MCF 10A (cell line): ENCODE measurements at regions not wholly inside any gene's neighbourhood (a gene's known extent, or its start where the extent isn't known, plus 50 kb on each side); places are given as distances from the start of the nearest gene placed in this dataset.

Source experiments
- BruUV-seq: library from RNA; stranded (reverse); fragments of 400-500 nt; replicated peaks from 2 replicates; lab custom pipeline; 2021; lab: Mats Ljungman, UMichigan
- CTCF ChIA-PET: fragments of 300-600 bp; sonication (Branson Sonifier 250); formaldehyde crosslinking; extraction: SDS; loops from one replicate; lab custom pipeline; 2021; ENCODE audit warnings: antibody characterized with exemption, inconsistent platforms; lab: Yijun Ruan, JAX
- POLR2A ChIA-PET: fragments of 300-600, 350-650 bp; sonication (Branson Sonifier 250); formaldehyde crosslinking; extraction: SDS; loops from one replicate; lab custom pipeline; 2020; ENCODE audit warnings: antibody characterized with exemption, inconsistent platforms; lab: Yijun Ruan, JAX
- DNase-seq: peaks from one replicate; pipeline ENCODE4 v3.0.0-alpha.2; 2018; ENCODE audit not compliant: unreplicated experiment
- H3K27ac Mint-ChIP-seq: one replicate; pipeline ENCODE4 v1.8.0; 2022; ENCODE audit warnings: mild to moderate bottlenecking, low read depth, mixed read lengths; ENCODE audit not compliant: unreplicated experiment
- H3K27me3 Mint-ChIP-seq: one replicate; pipeline ENCODE4 v1.8.0; 2022; ENCODE audit warnings: mixed read lengths; ENCODE audit not compliant: insufficient read depth, unreplicated experiment
- H3K36me3 Mint-ChIP-seq: one replicate; pipeline ENCODE4 v1.8.0; 2022; ENCODE audit warnings: mild to moderate bottlenecking, moderate library complexity, mixed read lengths; ENCODE audit not compliant: insufficient read depth, unreplicated experiment
- H3K4me1 Mint-ChIP-seq: one replicate; pipeline ENCODE4 v1.8.0; 2022; ENCODE audit warnings: mixed read lengths; ENCODE audit not compliant: insufficient read depth, unreplicated experiment
- H3K4me3 Mint-ChIP-seq: one replicate; pipeline ENCODE4 v1.8.0; 2022; ENCODE audit warnings: mild to moderate bottlenecking, moderate library complexity, mixed read lengths; ENCODE audit not compliant: unreplicated experiment
- H3K9me3 Mint-ChIP-seq: one replicate; pipeline ENCODE4 v1.8.0; 2022; ENCODE audit warnings: mixed read lengths; ENCODE audit not compliant: unreplicated experiment
- intact Hi-C: fragments of 100-400 bp; cut with micrococcal nuclease; formaldehyde crosslinking; loops from 2 replicates; pipeline ENCODE4 v1.14.1; 2022
- TF ChIP-seq, protein P1 (sequence below): fragments of 200-600 bp; IDR thresholded peaks from one replicate; pipeline ENCODE4 v1.8.0; 2022; ENCODE audit warnings: antibody characterized with exemption, mild to moderate bottlenecking; ENCODE audit not compliant: unreplicated experiment

DNA sequence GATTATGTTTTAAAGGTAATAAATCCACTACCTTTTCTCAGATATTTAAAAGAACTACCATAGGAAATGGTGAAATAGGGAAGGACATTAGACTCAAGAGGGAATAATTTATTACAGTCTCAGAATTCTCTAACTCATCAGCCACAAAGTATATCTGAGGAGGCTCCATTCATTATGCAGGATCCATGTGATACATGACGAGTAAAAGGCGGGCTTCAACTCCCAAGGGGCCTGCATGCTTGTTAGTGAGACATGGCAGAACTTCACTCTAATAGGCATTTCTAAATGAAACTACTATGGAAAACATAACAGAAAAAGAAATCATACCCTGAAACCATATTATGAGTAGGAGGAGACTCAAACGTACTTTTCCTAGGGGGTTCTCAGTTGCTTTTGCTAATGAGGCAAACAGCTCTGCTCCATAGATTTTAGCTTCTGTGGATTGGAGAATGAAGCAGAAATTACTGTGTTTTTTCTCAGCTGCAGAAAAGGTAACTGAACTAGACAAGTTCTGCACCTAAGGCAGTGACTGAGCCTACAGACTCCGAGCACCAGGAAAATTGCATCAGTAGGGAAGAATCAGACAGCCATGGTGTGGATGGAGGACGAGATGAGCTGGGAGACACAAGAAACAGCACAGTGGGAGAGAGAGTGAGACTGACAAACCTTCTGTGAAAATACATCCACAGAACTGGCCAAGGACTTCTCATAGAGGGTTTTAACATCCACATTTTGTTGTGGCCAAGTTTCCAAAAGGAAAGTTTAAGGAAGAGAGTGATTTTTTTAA, 254.6 kb upstream of the PRDM1 start:
- no peak overlapping the region for H3K4me3 Mint-ChIP-seq
- BruUV-seq, result no TSS peak
- TF ChIP-seq, protein P1, sequence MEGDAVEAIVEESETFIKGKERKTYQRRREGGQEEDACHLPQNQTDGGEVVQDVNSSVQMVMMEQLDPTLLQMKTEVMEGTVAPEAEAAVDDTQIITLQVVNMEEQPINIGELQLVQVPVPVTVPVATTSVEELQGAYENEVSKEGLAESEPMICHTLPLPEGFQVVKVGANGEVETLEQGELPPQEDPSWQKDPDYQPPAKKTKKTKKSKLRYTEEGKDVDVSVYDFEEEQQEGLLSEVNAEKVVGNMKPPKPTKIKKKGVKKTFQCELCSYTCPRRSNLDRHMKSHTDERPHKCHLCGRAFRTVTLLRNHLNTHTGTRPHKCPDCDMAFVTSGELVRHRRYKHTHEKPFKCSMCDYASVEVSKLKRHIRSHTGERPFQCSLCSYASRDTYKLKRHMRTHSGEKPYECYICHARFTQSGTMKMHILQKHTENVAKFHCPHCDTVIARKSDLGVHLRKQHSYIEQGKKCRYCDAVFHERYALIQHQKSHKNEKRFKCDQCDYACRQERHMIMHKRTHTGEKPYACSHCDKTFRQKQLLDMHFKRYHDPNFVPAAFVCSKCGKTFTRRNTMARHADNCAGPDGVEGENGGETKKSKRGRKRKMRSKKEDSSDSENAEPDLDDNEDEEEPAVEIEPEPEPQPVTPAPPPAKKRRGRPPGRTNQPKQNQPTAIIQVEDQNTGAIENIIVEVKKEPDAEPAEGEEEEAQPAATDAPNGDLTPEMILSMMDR, result no peak
- H3K9me3 Mint-ChIP-seq, result no peaks in the 10 kb centered on the region
- no peaks in the 10 kb centered on the region for H3K27me3 Mint-ChIP-seq
- intact Hi-C loops, result no loop called here
- ChIA-PET CTCF (interaction anchor here (0.6 to 0.8 kb wide), 3 partner anchors 9 to 1847 kb away, joined by 3 read pairs; no protein-coding TSS in a partner anchor), POLR2A (interaction anchor here (0.6 to 1.8 kb wide), 9 partner anchors 33 to 285 kb away, joined by 3 to 11 read pairs (median 4); partner anchors contain the start of gene PRDM1)
- peaks cover 19% of the 10 kb centered on the region for H3K4me1 Mint-ChIP-seq
- no peaks in the 10 kb centered on the region for H3K36me3 Mint-ChIP-seq
- peak overlapping the region; percentile 81 for H3K27ac Mint-ChIP-seq
- no peak for DNase-seq

DNA sequence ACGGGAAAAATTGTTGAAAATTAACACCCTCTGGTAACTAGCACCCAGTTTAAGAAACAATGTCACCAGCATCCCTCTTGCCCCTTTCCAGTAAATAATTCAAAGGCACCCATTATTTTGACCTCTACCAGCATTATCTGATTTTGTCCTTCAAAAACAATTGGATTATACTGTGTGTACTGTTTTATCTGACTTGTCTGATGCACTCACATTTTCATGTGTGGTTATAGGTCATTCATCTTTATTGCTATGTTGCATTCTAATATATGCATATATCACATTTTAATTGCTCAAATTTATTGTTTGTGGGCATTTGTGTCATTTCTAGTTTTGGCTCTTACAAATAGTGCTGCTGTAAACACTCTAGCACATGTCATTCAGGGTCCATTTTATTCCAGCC, 260.9 kb upstream of the PRDM1 start:
- Mint-ChIP-seq H3K4me3 (no peak overlapping the region), H3K27me3 (no peaks in the 10 kb centered on the region), H3K27ac (no peak overlapping the region), H3K9me3 (peaks cover 9% of the 10 kb centered on the region), H3K4me1 (peaks cover 6% of the 10 kb centered on the region), H3K36me3 (no peaks in the 10 kb centered on the region)
- ChIA-PET POLR2A (interaction anchor here (0.6 kb wide), 1 partner anchor 30 kb away, joined by 4 read pairs; no protein-coding TSS in a partner anchor), CTCF (no interaction called here)
- DNase-seq, result no peak
- TF ChIP-seq, protein P1, result no peak
- BruUV-seq, result no TSS peak
- intact Hi-C loops, result no loop called here

DNA sequence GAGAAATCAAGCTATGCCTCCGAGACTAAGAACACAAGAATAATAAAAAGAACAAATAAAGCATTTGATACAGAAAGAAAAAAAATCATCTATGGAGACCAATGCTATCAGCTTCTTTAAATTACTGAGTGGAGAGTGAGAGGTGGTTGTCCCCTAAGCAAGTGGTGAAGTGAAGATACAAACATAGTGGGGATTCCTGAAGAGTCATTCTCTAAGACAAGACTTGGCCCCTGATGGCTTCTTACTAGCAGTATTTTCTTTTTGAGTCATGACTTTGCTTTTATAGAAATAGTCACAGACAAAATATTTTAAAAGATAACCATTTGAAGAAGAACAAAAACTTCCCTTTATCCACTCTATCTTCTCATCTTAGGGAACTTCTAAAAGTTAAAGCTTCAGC, 261.4 kb upstream of the PRDM1 start:
- POLR2A ChIA-PET, result interaction anchor here (0.6 kb wide), 1 partner anchor 31 kb away, joined by 4 read pairs; no protein-coding TSS in a partner anchor
- CTCF ChIA-PET, result no interaction called here
- no TSS peak for BruUV-seq
- TF ChIP-seq, protein P1, result no peak
- intact Hi-C loops, result no loop called here
- peaks cover 6% of the 10 kb centered on the region for H3K4me1 Mint-ChIP-seq
- H3K9me3 Mint-ChIP-seq, result peaks cover 9% of the 10 kb centered on the region
- DNase-seq, result no peak
- no peak overlapping the region for H3K4me3 Mint-ChIP-seq
- H3K27me3 Mint-ChIP-seq, result no peaks in the 10 kb centered on the region
- no peaks in the 10 kb centered on the region for H3K36me3 Mint-ChIP-seq
- H3K27ac Mint-ChIP-seq, result no peak overlapping the region

DNA sequence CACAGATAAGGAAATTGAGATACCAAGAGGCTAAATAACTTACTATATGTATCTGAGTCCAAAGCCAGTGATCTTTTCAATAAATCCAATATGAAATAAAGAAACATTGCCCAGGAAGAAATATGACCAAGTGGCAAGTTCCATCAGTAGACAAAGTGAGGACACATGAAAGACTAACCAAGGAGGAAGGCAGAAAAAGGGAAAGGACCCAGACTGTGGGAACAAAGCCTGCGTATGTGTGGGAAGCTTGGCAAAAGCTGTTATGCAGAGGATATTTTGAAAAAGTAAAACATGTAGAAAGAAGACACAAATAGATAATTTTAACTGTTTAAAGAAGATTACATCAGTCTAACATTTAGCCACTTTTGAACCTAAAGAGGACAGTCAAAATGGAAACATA, 264.4 kb upstream of the PRDM1 start:
- TF ChIP-seq, protein P1, result no peak
- peaks cover 9% of the 10 kb centered on the region for H3K9me3 Mint-ChIP-seq
- DNase-seq, result no peak
- peaks cover 12% of the 10 kb centered on the region for H3K4me1 Mint-ChIP-seq
- CTCF ChIA-PET, result no interaction called here
- BruUV-seq, result no TSS peak
- intact Hi-C loops, result no loop called here
- no peak overlapping the region for H3K27ac Mint-ChIP-seq
- H3K36me3 Mint-ChIP-seq, result no peaks in the 10 kb centered on the region
- no peak overlapping the region for H3K4me3 Mint-ChIP-seq
- no peaks in the 10 kb centered on the region for H3K27me3 Mint-ChIP-seq
- POLR2A ChIA-PET, result no interaction called here
